ENCODE measurements at regions not wholly inside any gene's neighbourhood (a gene's known extent, or its start where the extent isn't known, plus 50 kb on each side); places are given as distances from the start of the nearest gene placed in this dataset.

DNA sequence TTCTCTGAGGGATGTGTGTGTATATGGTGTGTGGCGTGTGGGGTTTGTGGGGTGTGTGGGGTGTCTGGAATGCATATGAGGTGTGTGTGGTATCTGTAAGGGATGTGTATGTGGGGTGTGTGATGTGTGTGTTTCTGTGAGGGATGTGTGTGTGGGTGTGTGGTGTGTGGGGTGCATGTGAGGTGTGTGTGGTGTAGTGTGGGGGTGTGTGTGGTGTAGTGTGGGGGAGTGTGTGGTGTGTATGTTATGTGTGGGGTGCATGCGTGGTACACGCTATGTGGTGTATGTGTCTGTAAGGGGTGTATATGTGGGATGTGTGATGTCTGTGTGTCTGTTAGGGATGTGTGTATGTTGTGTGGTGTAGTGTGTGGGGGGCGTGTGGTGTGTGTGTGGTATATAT is 300.0 kb downstream of the FGF9 start:
- DNase-seq = no peak

DNA sequence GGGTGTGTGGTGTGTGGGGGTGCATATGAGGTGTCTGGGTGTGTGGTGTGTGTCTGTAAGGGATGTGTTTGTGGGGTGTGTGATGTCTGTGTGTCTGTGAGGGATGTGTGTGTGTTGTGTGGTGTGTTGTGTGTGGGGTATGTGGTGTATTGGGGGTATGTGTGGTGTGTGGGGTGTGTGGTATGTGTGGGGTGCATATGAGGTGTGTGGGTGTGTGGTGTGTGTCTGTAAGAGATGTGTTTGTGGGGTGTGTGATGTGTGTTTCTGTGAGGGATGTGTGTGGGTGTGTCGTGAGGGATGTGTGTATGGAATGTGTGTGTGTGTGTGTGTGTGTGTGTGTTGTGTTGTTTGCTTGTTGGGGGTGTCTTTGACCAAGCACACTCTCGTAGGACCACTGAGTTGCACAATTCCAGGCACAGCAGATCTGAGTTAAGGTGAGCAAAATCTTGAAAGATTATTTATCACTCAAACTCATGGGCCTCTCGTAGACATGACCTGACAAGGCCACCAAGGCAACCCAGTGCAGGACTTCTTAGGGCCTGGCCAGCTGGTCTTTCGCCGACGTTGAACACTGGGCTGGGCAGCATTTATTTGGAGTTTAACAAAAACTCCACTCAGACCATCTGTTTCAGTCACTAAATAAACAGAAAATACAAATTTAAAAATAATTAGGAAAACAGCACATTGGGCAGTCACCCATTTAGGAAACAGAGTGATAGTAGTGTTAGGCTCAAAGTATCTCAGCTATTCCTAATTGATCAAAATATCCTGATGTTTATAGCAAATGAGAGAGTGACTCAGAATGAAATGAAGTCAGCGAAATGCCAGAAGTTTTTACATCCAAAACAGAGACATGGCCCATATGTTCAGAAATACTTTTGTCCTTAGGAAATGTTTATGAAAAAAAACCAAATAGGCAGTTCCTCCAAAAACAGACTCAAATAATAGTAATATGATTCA is 301.1 kb downstream of the FGF9 start:
- no peak for DNase-seq

DNA sequence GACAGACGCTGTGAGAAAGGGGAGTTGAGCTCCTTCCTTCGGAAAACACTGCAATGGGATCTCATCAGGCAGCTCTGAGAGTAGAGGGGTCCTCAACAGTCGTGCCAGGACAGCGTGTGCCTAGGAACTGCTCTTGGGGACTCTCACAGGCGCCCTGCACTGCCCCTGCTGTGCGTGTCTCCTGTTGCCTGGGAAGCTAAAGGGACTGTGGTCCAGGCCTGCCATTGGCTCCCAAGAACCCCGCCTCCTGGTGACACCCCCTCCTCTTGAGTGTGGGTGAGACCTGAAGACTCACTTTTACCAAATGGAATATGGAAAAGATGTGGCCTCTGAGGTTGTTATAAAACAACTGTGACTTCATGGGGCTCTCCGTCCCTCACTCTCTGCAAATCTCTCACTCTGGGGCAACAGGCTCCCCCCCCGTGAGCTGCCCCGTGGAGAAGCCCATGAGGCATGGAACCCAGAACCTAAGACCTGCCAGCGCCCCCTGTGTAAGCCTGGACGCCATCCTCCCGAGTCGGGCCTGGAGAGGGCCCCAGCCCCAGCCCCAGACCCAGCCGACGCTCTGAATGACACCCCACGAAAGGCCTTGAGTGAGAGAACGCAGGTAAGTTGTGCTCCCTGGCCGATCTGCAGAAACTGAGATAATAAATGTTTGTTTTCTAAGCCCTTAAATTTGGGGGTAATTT is 302.7 kb downstream of the FGF9 start:
- no peak for DNase-seq

DNA sequence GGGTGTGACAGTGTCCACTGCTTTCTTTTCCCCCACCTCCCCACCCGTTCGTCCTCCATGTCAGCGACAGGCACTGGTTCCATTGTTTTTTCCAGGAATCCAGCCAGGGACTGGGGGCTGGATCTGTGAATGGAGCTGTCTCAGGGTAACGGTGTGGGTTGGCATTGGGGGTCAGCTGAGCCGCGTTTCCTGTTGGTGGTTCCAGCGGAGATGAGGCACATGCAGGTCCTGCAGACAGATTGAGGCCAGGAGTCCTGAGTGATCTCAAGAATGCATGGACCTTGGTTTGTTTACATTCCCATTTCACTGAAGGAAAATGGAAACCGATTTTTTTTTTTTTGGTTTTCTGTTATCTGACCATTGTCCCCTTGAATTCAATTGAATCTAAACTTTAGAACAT is 303.9 kb downstream of the FGF9 start:
- DNase-seq = no peak

DNA sequence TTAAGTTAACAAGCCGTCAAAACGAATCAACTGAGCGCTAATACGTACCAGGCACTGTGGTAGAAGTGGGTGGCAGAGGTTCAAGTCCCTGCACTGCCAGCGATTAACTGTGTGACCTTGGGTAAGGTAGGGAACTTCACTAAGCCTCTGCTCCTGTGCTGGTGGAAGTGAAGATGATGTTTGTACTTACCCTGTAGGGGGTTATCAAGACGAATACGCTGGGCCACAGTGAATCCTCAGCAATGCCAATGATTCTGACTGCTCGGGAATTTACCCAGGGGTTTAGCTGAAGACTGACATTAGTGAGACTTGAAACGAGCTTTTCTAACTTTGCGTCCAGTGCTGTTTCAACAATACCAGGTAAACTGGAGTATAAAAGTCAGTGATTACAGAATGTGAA is 305.3 kb downstream of the FGF9 start:
- DNase-seq = no peak

DNA sequence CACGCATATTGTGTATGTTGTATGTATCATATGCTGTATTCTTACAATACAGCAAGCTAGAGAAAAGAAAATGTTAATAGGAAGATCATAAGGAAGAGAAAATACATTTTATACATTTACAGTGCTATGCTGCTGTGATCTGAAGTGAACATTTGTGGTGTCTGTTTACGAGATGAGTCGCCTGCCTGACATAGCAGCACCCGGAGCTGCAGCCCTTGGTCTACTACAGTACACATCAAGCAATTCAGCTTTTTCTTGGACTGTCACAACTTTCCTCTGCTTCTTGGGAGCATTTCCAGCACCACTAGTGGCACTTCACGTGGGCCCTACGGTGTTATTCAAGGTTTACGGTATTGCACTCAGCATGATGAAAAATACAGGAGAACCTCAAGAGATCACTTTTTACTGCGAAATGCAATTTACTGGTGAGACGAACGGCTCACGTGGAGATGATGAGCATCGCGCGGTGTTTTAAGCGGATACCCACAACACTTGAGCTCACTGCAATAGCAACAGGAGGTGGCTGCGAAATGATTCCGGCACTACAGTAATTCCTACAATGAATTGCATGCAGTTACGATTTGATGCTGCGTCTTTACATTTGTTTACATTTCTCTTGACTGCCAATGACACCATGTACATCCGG is 308.4 kb downstream of the FGF9 start:
- DNase-seq = no peak

DNA sequence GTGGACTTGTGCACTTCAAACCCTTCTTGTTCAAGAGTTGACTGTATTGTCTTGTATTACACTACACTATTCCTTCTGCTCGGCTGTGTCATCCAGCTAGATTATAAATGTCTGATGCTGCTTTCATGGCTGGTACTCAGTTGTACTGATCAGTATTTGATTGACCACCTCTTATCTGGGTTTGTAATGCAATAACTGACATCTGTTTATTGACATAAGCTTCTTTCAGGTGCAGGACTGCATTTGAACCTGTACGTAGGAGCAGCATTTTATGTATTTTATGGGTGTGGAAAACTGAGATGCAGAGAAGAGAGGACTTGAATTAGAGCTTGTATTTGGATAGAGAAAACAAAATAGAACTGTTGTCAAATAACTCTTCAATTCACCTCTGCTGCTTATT is 309.2 kb downstream of the FGF9 start:
- DNase-seq = no peak

DNA sequence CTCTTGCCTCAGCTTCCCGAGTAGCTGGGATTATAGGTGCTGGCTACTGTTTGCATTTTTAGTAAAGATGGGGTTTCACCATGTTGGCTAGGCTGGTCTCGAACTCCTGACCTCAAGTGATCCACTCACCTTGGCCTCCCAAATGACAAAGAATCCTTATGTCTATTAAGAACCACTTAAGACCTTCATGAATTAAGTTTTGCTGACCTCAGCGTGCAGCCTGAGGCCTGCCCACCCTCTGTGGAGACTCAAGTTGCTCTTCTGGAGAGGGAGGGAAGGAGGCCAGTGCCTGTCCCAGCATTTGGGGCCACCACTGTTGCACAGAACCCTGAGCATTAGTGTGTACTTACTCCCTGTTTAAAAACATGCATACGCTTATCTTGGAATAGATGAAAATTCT is 313.3 kb downstream of the FGF9 start:
- DNase-seq = no peak

DNA sequence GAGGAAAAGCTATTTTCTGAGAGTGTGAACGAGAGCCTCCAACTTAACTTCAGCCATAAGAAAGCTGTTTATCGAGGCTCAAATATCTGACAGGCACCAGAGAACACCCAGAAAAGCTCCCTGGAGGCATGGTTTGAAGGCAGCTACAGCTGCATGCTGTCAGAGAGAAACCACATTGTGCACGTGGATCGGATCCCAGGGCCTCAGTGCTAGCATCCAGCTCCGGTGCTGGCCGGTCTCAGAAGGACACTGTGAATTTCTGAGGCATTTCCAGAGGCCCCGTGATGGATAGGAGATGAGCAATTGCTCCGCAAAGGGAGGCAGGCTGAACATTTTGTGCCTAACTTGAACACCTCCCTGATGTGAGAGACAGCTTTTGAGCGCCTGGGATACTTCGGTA is 315.7 kb downstream of the FGF9 start:
- no peak for DNase-seq

DNA sequence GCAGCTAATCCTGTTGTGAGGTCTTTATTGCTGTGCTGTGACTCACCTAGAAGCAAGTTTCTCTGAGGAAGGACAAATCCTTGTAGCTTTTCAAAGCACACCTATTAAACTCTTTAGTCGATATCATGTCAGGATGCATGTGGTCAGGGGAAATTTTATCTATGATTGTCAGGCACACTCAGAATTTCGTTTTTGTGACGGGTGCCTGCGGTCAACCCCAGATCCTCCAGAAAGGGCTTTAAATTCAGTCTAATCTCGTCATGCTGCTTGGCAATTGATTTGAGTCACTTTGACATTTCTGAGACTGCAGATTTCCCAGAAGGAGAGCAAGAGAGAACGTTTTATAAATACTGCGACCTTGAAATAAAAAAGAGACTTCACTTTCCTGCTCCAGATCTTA is 316.9 kb downstream of the FGF9 start:
- no peak for DNase-seq

DNA sequence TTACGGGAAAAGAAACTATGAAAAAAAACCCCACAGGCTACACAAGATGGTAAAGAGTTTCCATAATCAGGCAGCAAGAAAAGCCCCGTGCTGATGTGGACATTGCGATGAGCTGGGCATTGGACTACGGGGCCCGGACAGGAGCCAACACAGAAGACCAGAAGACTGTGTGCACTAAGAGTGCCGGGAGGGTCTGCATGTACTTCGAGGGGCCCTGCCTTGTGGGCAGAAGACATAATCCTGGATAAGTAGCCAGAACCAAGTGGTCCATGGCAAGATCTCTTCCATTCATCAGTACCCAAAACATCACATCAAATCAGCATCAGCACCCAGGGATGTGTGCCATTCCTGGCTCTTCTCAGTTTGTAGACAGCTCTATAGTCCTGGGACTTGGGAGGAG is 317.8 kb downstream of the FGF9 start:
- no peak for DNase-seq

DNA sequence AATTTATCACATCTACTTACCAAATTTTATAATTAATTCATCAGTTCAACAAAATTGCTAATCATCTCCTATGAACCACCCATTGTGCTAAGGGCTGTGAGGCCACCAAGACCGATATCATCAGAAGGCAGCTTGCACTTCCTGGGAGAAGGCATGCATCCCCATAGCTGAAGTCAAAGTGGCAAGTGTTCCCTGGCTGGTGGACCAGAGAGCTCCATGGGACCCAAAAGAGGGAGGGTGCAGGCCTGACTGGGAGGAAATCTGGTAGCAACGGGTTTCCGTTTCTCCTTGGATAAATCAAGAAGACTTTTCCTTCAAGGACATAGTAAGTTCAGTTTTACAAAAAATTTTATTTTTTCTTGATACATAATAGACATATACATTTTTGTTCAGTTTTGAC is 325.2 kb downstream of the FGF9 start:
- no peak for DNase-seq

DNA sequence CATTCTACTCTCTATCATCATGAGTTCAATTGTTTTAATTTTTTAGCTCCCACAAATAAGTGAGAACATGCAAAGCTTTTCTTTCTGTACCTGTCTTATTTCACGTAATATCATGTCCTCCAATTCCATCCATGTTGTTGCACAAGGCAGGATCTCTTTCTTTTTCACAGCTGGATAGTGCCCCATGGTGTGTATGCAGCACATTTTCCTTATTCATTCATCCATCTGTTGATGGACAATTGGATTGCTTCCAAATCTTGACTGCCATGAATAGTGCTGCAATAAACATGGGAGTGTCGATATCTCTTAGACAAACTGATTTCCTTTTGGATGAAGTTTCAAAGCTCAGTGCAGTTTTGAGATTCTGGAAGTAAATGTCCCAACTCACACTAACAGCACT is 326.9 kb downstream of the FGF9 start:
- DNase-seq = no peak

DNA sequence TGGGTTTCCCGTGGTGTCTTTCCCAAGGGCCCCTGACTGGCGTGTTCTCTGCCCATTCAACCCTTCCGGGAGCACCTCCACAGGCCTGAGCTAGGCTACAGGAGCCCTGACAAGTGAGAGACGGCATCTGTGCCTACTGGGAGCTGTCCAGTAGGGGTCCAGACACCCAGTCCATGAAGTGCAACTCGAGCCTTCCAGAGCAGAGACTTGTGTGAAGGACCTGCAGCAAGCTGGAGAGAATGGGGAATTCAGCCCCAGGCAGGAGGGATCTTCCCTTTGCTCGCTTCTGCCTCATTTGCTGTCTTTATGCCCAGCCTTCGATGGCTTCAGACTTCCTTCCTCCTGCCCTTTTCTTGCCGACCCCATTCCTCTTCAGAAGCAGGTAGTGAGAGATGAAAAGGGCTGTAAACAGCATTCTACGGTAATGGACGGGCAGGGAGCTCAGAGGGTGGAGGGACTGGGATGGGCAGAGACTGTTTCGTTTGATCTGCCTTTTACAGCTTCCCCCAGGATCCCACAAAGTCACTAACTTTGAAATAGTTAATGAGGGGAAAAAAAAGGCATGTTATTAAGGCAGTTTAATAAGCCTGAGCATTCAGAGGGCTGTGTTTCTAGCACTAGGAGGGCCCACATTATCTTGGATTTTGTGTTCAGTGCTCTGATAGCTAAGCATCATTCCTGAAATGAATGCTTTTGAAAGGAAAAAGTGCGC is 327.6 kb downstream of the FGF9 start:
- DNase-seq = no peak

DNA sequence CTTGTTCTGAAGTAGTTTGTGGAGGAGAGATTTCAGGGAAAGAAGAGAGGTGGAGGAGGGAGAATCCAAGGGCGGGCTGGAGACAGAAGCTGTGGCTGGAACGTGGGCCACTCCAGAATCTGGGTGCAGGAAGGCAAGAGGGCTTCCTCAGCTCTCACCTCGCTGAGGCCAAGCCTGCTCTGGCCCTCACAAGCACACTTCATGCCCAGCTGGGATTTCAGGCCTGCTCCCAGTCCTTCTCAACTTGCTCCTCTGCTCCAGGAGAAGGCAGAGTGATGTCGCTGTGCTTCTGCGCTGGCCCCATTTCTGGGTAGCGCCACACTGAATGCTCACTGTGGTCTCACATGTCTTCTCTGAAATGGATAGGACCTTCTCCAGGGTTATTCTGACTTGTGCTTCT is 328.8 kb downstream of the FGF9 start:
- DNase-seq = no peak

DNA sequence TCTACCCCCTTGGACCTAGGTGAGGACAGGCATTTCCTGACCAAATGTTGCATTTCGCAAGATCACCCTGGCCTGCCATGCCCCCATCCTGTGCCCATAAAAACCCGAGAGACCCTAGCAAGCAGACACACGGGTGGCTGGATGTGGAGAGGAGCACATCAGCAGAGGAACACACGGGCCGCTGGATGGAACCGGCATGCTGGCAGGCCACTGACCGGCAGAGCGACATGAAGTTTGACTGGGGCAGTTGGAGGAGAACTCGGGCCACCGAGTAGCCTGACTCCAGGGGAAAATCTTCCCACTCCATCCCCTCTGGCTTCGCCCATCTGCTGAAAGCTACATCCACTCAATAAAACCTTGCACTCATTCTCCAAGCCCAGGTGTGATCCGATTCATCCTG is 329.3 kb downstream of the FGF9 start:
- no peak for DNase-seq

DNA sequence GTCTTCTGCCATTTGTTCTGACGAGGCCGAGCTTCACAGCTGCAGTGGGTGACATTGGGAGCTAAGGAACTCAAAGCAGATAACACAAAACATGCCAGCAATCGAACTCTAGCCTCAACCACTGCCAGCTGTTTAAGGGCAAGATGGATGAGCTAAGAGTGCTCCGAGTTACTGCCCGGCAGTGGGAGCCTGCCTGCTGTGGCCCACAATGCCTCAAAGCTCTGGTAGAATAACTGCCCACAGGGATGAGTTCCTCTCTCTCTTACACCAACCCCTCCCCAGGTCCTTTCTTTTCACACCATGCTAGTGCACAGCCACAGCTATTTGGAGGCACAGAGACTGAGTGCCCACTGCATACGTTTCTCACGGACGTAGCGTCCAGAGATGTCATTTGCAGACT is 330.5 kb downstream of the FGF9 start:
- DNase-seq = no peak

DNA sequence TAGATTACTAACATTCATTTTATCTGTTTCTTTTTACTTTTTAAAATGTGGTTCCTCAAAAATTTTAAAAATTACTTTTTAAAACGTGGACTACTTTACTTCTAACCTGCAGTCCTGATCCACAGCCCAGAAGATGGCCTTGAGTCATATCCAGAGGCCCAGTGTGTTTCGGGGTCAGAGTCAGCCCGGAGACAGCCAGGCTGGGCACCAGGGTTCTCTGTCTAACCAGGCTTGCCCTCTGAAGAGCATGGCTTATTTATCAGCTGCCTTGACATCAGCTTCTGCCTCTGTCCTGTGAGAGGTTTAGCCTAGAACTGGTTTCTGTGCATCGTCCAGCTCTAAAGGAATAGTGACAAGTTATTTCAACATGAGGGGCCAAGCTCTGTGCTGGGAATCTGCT is 332.0 kb downstream of the FGF9 start:
- no peak for DNase-seq

DNA sequence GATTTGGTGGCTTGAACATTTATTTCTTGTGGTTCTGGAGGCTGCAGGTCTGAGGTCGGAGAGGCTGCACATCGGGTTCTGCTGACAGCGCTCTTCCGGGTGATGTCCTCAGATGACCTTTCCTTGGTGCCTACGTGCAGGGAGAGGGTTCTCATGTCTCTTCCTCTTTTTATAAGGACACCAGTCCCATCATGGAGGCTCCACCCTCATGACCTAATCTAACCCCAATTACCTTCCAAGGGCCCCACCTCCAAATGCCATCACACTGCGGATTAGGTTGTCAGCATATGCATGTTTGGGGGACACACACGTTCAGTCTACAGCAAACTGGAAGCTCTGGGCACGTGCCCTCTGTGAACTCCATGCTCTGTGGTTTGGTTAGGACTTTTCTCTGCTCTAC is 338.6 kb downstream of the FGF9 start:
- no peak for DNase-seq

DNA sequence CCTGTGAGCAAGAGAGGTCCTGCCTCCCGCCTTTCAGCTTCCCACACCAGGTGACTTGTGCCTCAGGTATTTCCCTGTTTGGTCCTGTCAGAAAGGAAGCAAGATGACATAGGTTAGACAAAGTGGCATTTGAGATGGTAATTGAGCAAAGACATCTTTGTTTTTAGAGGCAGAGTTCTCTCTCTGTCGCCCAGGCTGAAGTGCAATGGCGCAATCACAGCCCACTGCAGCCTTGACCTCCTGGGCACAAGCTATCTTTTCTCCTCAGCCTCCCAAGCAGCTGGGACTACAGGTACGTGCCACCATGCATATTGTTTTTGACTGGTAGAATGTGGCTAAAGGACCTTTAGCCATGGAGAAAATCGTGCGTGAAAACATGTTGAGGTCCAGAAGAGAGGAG is 339.1 kb downstream of the FGF9 start:
- no peak for DNase-seq

DNA sequence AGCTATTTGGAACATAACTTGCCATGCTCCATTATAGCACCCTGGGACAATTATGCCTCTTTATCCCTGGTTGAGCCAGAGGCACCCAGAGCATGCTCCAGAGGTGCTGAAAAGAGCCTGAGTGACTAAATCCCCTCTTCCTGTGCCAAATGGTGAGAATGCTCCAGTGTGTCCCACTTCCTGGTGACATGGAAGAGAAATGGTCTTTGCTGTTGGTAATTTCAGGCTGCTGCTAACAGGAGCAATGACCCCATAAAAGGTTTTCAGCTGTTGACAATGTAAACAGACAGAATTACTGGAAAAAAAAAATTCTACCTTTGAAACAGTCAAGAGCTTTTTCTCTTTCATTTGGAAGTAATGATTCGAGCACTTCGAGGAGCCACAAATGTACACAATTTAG is 341.8 kb downstream of the FGF9 start:
- no peak for DNase-seq

DNA sequence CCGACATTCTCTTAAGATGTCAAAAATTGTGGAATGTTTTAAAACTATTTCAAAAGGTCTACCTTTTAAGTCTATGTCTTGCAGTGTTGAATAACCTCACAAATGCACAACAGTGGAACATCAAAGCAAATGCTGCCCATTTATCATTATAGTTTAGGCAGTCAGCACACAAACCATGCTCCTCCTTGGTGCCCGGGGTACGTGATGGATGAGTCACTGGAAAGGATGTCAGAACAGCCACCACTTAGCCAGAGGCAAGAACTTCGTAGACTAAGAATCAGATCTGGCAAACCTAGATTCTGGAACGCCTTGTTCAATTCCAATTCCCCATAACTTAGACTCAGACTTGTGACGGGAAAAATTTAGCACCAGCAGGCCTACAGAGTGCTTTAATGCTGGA is 343.6 kb downstream of the FGF9 start:
- DNase-seq = no peak

DNA sequence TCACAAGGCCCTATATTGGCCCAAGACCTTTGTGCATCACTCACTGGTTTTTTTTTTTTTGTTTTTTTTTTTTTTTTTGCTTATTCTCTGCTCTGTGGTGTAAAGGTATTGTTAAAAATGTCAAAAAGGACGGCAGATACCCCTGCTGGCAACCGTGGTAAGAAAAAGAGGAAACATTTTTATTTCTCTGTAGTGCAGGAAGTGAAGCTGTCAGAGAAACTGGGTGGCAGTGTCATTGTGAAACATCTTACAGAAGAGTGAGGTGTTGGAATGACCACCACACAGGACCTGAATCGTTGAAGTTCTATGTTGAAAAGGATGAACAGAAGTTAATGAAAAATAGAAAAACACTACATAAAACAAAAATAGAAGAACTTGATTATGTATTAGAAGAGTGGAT is 346.4 kb downstream of the FGF9 start:
- DNase-seq = no peak
